SK-N-SH treated with all-trans-retinoic acid at 6 μM for 48 hours (cell line): ENCODE measurements at regions not wholly inside any gene's neighbourhood (a gene's known extent, or its start where the extent isn't known, plus 50 kb on each side); places are given as distances from the start of the nearest gene placed in this dataset.

ENCODE experiments used
- ATAC-seq: fragments of 200-7000 bp; cut with Tn5 transposase; 3 replicates; pipeline ENCODE4 v1.9.1; 2020; ENCODE audit warnings: mild to moderate bottlenecking, moderate library complexity
- ARNTL ChIP-seq: fragments of 450-650 bp; formaldehyde crosslinking; IDR thresholded peaks from 2 replicates; pipeline ENCODE4 v1.5.0; 2020; ENCODE audit warnings: low read depth, mild to moderate bottlenecking, moderate library complexity, borderline replicate concordance
- BACH2 ChIP-seq: fragments of 250-450 bp; sonication (Bioruptor Pico); IDR thresholded peaks from 2 replicates; pipeline ENCODE4 v1.9.0; 2021; ENCODE audit warnings: mild to moderate bottlenecking, borderline replicate concordance
- CSDC2 ChIP-seq: fragments of 250-450 bp; sonication (Bioruptor Pico); IDR thresholded peaks from 2 replicates; pipeline ENCODE4 v1.5.0; 2020; ENCODE audit warnings: mild to moderate bottlenecking, moderate library complexity
- ESRRG ChIP-seq: fragments of 250-450 bp; sonication (Bioruptor Pico); IDR thresholded peaks from 2 replicates; pipeline ENCODE4 v1.6.1; 2021; ENCODE audit warnings: mild to moderate bottlenecking
- GLIS3 ChIP-seq: fragments of 250-450 bp; sonication (Bioruptor Pico); IDR thresholded peaks from 2 replicates; pipeline ENCODE4 v1.5.0; 2020; ENCODE audit warnings: mild to moderate bottlenecking, moderate library complexity
- ISL1 ChIP-seq: fragments of 250-450 bp; sonication (Bioruptor Pico); IDR thresholded peaks from 2 replicates; pipeline ENCODE4 v2.1.2; 2022; ENCODE audit warnings: mild to moderate bottlenecking, moderate library complexity
- OSR1 ChIP-seq: fragments of 250-450 bp; sonication (Bioruptor Pico); IDR thresholded peaks from 2 replicates; pipeline ENCODE4 v1.8.0; 2022; ENCODE audit warnings: moderate library complexity, mild to moderate bottlenecking, inconsistent platforms
- SNAI2 ChIP-seq: fragments of 250-450 bp; sonication (Bioruptor Pico); IDR thresholded peaks from 2 replicates; pipeline ENCODE4 v1.5.0; 2020; ENCODE audit warnings: mild to moderate bottlenecking, moderate library complexity
- TCF4 ChIP-seq: fragments of 250-450 bp; sonication (Bioruptor Pico); IDR thresholded peaks from 2 replicates; pipeline ENCODE4 v1.8.0; 2021; ENCODE audit warnings: mild to moderate bottlenecking, moderate library complexity, borderline replicate concordance
- TOX ChIP-seq: fragments of 250-450 bp; sonication (Bioruptor Pico); IDR thresholded peaks from 2 replicates; pipeline ENCODE4 v1.8.0; 2021; ENCODE audit warnings: mild to moderate bottlenecking, moderate library complexity, borderline replicate concordance
- ZC3H10 ChIP-seq: fragments of 250-450 bp; sonication (Bioruptor Pico); IDR thresholded peaks from 2 replicates; pipeline ENCODE4 v1.5.1; 2021; ENCODE audit warnings: mild to moderate bottlenecking, moderate library complexity
- ZFP3 ChIP-seq: fragments of 250-450 bp; sonication (Bioruptor Pico); IDR thresholded peaks from 2 replicates; pipeline ENCODE4 v1.5.0; 2020; ENCODE audit warnings: mild to moderate bottlenecking, moderate library complexity
- ZFP30 ChIP-seq: fragments of 450-650 bp; formaldehyde crosslinking; IDR thresholded peaks from 2 replicates; pipeline ENCODE4 v1.5.0; 2022; ENCODE audit warnings: mild to moderate bottlenecking, moderate library complexity
- ZNF565 ChIP-seq: fragments of 450-650 bp; formaldehyde crosslinking; conservative IDR thresholded peaks from 2 replicates; pipeline ENCODE4 v1.5.0; 2020; ENCODE audit warnings: low read depth, mild to moderate bottlenecking, moderate library complexity
- ZNF70 ChIP-seq: fragments of 450-650 bp; formaldehyde crosslinking; IDR thresholded peaks from 2 replicates; pipeline ENCODE4 v1.5.0; 2020; ENCODE audit warnings: mild to moderate bottlenecking, moderate library complexity
- ZNF8 ChIP-seq: fragments of 450-650 bp; formaldehyde crosslinking; IDR thresholded peaks from 2 replicates; pipeline ENCODE4 v1.5.0; 2020; ENCODE audit warnings: mild to moderate bottlenecking, moderate library complexity
- TF ChIP-seq, protein P1 (sequence below): fragments of 250-450 bp; sonication (Bioruptor Pico); IDR thresholded peaks from 2 replicates; pipeline ENCODE4 v1.5.1; 2020; ENCODE audit warnings: low read depth, mild to moderate bottlenecking, moderate library complexity
- TF ChIP-seq, protein P2 (sequence below): fragments of 250-450 bp; sonication (Bioruptor Pico); IDR thresholded peaks from 2 replicates; pipeline ENCODE4 v1.5.0; 2020; ENCODE audit warnings: mild to moderate bottlenecking, moderate library complexity

DNA sequence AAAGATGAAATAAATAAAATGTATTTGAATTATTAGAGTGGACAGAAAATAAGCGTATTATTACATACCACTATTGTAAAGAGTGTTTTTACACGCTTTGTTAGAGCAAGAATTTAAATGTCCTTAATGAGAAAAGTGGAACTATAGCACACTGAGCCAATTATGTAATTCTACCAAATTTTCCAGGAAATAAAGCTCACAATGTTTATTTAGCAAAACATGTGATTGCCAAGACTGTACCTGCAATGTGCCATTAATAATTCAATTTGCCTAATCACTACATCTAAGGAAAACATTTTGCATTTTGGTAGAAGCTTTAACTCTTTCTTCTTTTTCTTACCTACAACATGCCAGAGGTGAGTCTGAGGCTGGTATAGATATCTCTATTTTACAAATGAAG lies 58.7 kb upstream of the PHACTR1 start:
- no peak for ATAC-seq
- TF ChIP-seq ZFP30 (CRISPR knock-in tag), result no peak
- TF ChIP-seq ESRRG (CRISPR knock-in tag), result no peak
- no peak for TF ChIP-seq SNAI2 (CRISPR knock-in tag)
- TF ChIP-seq CSDC2 (CRISPR knock-in tag), result no peak
- no peak for TF ChIP-seq ARNTL

DNA sequence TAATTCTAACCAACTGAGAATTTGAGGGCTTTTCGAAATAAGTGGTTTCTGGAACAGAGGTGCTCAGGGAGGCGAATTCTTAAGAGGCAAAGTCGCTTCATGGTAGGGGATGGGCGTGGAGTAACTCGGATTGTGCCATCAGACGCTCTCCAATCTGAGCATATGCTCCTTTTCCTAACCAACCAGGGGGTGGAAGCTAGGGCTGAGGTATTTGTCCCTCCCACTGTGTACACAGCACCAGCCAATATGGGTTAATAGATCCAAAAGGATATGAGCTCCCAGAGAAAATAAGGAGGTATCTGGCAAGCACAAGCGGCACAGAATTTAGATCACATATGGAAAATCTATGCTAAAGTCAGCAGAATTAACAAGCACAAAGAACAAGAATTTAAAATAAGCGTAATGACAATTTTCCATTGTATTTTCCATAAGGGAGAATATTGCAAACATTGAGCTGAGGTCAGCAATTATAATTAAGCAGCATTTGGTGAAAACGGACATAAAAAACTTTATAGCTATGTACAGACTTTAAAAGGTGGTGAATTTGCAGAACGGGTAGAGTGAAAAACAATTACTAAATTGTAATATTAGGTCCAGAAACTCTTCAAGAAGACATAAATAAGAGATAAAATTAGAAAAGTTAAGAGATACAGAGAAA lies 55.0 kb upstream of the PHACTR1 start:
- ATAC-seq, result no peak
- TF ChIP-seq, protein P1, sequence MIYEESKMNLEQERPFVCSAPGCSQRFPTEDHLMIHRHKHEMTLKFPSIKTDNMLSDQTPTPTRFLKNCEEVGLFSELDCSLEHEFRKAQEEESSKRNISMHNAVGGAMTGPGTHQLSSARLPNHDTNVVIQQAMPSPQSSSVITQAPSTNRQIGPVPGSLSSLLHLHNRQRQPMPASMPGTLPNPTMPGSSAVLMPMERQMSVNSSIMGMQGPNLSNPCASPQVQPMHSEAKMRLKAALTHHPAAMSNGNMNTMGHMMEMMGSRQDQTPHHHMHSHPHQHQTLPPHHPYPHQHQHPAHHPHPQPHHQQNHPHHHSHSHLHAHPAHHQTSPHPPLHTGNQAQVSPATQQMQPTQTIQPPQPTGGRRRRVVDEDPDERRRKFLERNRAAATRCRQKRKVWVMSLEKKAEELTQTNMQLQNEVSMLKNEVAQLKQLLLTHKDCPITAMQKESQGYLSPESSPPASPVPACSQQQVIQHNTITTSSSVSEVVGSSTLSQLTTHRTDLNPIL (CRISPR knock-in tag), result no peak
- TF ChIP-seq TCF4 (CRISPR knock-in tag), result no peak
- TF ChIP-seq ZNF8 (CRISPR knock-in tag), result no peak
- no peak for TF ChIP-seq ZFP30 (CRISPR knock-in tag)
- TF ChIP-seq, protein P2, sequence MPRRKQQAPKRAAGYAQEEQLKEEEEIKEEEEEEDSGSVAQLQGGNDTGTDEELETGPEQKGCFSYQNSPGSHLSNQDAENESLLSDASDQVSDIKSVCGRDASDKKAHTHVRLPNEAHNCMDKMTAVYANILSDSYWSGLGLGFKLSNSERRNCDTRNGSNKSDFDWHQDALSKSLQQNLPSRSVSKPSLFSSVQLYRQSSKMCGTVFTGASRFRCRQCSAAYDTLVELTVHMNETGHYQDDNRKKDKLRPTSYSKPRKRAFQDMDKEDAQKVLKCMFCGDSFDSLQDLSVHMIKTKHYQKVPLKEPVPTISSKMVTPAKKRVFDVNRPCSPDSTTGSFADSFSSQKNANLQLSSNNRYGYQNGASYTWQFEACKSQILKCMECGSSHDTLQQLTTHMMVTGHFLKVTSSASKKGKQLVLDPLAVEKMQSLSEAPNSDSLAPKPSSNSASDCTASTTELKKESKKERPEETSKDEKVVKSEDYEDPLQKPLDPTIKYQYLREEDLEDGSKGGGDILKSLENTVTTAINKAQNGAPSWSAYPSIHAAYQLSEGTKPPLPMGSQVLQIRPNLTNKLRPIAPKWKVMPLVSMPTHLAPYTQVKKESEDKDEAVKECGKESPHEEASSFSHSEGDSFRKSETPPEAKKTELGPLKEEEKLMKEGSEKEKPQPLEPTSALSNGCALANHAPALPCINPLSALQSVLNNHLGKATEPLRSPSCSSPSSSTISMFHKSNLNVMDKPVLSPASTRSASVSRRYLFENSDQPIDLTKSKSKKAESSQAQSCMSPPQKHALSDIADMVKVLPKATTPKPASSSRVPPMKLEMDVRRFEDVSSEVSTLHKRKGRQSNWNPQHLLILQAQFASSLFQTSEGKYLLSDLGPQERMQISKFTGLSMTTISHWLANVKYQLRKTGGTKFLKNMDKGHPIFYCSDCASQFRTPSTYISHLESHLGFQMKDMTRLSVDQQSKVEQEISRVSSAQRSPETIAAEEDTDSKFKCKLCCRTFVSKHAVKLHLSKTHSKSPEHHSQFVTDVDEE (CRISPR knock-in tag), result no peak
- TF ChIP-seq SNAI2 (CRISPR knock-in tag), result no peak
- no peak for TF ChIP-seq ISL1 (CRISPR knock-in tag)
- TF ChIP-seq ZC3H10 (CRISPR knock-in tag), result no peak
- TF ChIP-seq GLIS3 (CRISPR knock-in tag), result no peak
- TF ChIP-seq ARNTL, result no peak
- TF ChIP-seq OSR1, result no peak
- no peak for TF ChIP-seq BACH2 (CRISPR knock-in tag)
- TF ChIP-seq ZNF70, result no peak
- no peak for TF ChIP-seq TOX (CRISPR knock-in tag)
- TF ChIP-seq ZNF565 (CRISPR knock-in tag), result no peak
- no peak for TF ChIP-seq ZFP3 (CRISPR knock-in tag)
